ENCODE measurements at regions not wholly inside any gene's neighbourhood (a gene's known extent, or its start where the extent isn't known, plus 50 kb on each side); places are given as distances from the start of the nearest gene placed in this dataset.

GRCh38 chr5:90153031-90153430, 256.5 kb downstream of the CETN3 start:
- no peaks in the 10 kb centered on the region for H3K9me3 ChIP-seq (ENCODE audit: low read length)
- no peaks in the 10 kb centered on the region for H3K27me3 ChIP-seq (ENCODE audit: insufficient read depth, low read depth, low read length)
- H3K9me2 ChIP-seq (ENCODE audit: insufficient read depth, low read length), result no peaks in the 10 kb centered on the region
- no peaks in the 10 kb centered on the region for H3F3A ChIP-seq (ENCODE audit: insufficient read depth, low read length, poor library complexity, severe bottlenecking)
- H2AFZ ChIP-seq (ENCODE audit: low read depth, low read length), result no peak overlapping the region
- no peak overlapping the region for H3K9ac ChIP-seq (ENCODE audit: low read length)
- no peak overlapping the region for H3K4me3 ChIP-seq (ENCODE audit: low read length)
- no peak overlapping the region for H3K4me2 ChIP-seq (ENCODE audit: low read length)
- no peaks in the 10 kb centered on the region for H3K79me2 ChIP-seq (replicated peaks; ENCODE audit: insufficient read depth, low read length)
- no peaks in the 10 kb centered on the region for H3K36me3 ChIP-seq (ENCODE audit: insufficient read depth, low read length)
- TF ChIP-seq, protein P1, sequence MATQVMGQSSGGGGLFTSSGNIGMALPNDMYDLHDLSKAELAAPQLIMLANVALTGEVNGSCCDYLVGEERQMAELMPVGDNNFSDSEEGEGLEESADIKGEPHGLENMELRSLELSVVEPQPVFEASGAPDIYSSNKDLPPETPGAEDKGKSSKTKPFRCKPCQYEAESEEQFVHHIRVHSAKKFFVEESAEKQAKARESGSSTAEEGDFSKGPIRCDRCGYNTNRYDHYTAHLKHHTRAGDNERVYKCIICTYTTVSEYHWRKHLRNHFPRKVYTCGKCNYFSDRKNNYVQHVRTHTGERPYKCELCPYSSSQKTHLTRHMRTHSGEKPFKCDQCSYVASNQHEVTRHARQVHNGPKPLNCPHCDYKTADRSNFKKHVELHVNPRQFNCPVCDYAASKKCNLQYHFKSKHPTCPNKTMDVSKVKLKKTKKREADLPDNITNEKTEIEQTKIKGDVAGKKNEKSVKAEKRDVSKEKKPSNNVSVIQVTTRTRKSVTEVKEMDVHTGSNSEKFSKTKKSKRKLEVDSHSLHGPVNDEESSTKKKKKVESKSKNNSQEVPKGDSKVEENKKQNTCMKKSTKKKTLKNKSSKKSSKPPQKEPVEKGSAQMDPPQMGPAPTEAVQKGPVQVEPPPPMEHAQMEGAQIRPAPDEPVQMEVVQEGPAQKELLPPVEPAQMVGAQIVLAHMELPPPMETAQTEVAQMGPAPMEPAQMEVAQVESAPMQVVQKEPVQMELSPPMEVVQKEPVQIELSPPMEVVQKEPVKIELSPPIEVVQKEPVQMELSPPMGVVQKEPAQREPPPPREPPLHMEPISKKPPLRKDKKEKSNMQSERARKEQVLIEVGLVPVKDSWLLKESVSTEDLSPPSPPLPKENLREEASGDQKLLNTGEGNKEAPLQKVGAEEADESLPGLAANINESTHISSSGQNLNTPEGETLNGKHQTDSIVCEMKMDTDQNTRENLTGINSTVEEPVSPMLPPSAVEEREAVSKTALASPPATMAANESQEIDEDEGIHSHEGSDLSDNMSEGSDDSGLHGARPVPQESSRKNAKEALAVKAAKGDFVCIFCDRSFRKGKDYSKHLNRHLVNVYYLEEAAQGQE (IDR thresholded peaks at IDR 0.05; ENCODE audit: borderline replicate concordance), result no peak
- TF ChIP-seq EP300 (conservative IDR thresholded peaks at IDR 0.05; ENCODE audit: poor library complexity, severe bottlenecking) (no peak), RAD21 (conservative IDR thresholded peaks at IDR 0.05) (no peak), CTCF (IDR thresholded peaks at IDR 0.05; ENCODE audit: poor library complexity, severe bottlenecking) (no peak), SMC3 (conservative IDR thresholded peaks at IDR 0.05; ENCODE audit: poor library complexity) (no peak), TAF1 (IDR thresholded peaks at IDR 0.05; ENCODE audit: low read depth) (no peak)
- no peak overlapping the region for H3K27ac ChIP-seq (ENCODE audit: low read length)
- H4K20me1 ChIP-seq (ENCODE audit: insufficient read depth), result no peaks in the 10 kb centered on the region

DNA sequence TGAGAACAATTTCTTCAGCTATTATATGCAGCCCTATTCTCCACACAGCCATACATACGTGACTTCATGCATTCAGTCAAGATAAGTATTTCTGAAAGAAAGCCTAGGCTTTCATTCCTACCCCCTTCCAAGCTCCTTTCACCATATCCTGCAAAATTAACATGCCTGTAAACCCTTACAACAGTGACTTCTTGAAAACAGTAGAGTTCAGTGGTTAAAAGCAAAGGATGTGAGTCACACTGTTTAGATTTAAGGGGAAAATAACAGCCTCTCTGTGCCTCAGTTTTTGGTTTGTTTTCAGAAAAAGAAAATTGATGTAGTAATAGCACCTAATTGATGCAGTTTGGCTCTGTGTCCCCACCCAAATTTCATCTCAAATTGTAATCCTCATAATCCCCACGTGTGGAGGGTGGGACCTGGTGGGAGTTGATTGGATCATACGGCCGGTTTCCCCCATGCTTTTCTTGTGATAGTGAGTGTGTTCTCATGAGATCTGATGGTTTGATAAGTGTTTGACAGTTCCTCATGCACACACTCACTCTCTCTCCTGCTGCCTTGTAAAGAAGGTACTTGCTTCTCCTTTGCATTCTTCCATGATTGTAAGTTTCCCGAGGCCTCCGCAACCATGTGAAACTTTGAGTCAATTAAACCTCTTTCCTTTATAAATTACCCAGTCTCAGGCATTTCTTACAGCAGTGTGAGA, 264.8 kb downstream of the CETN3 start:
- no peaks in the 10 kb centered on the region for H3K9me2 ChIP-seq (ENCODE audit: insufficient read depth, low read length)
- no peaks in the 10 kb centered on the region for H3K9me3 ChIP-seq (ENCODE audit: low read length)
- no peaks in the 10 kb centered on the region for H3K79me2 ChIP-seq (replicated peaks; ENCODE audit: insufficient read depth, low read length)
- H2AFZ ChIP-seq (ENCODE audit: low read depth, low read length), result no peak overlapping the region
- H4K20me1 ChIP-seq (ENCODE audit: insufficient read depth), result no peaks in the 10 kb centered on the region
- no peak overlapping the region for H3K4me3 ChIP-seq (ENCODE audit: low read length)
- no peak overlapping the region for H3K27ac ChIP-seq (ENCODE audit: low read length)
- no peaks in the 10 kb centered on the region for H3F3A ChIP-seq (ENCODE audit: insufficient read depth, low read length, poor library complexity, severe bottlenecking)
- H3K36me3 ChIP-seq (ENCODE audit: insufficient read depth, low read length), result no peaks in the 10 kb centered on the region
- H3K27me3 ChIP-seq (ENCODE audit: insufficient read depth, low read depth, low read length), result no peaks in the 10 kb centered on the region
- TF ChIP-seq TAF1 (IDR thresholded peaks at IDR 0.05; ENCODE audit: low read depth) (no peak), RAD21 (conservative IDR thresholded peaks at IDR 0.05) (no peak), SMC3 (conservative IDR thresholded peaks at IDR 0.05; ENCODE audit: poor library complexity) (no peak)
- no peak overlapping the region for H3K9ac ChIP-seq (ENCODE audit: low read length)
- no peak overlapping the region for H3K4me2 ChIP-seq (ENCODE audit: low read length)

- Histone ChIP-seq H3K4me2 (ENCODE audit: low read length) (no peak overlapping the region), H3K27me3 (ENCODE audit: insufficient read depth, low read depth, low read length) (no peaks in the 10 kb centered on the region), H3K36me3 (ENCODE audit: insufficient read depth, low read length) (no peaks in the 10 kb centered on the region), H3K27ac (ENCODE audit: low read length) (no peak overlapping the region), H3F3A (ENCODE audit: insufficient read depth, low read length, poor library complexity, severe bottlenecking) (no peaks in the 10 kb centered on the region), H3K9ac (ENCODE audit: low read length) (no peak overlapping the region), H3K79me2 (replicated peaks; ENCODE audit: insufficient read depth, low read length) (no peaks in the 10 kb centered on the region), H3K9me3 (ENCODE audit: low read length) (no peaks in the 10 kb centered on the region), H4K20me1 (ENCODE audit: insufficient read depth) (no peaks in the 10 kb centered on the region), H3K9me2 (ENCODE audit: insufficient read depth, low read length) (no peaks in the 10 kb centered on the region), H3K4me3 (ENCODE audit: low read length) (no peak overlapping the region), H2AFZ (ENCODE audit: low read depth, low read length) (no peak overlapping the region)
- TF ChIP-seq POLR2AphosphoS5 (IDR thresholded peaks at IDR 0.05) (no peak), EZH2 (IDR thresholded peaks at IDR 0.05; ENCODE audit: borderline replicate concordance, insufficient read depth, low read length, poor library complexity, severe bottlenecking) (no peak), RAD21 (conservative IDR thresholded peaks at IDR 0.05) (no peak), EP300 (conservative IDR thresholded peaks at IDR 0.05; ENCODE audit: poor library complexity, severe bottlenecking) (no peak), CTCF (IDR thresholded peaks at IDR 0.05; ENCODE audit: poor library complexity, severe bottlenecking) (no peak), MXI1 (conservative IDR thresholded peaks at IDR 0.05; ENCODE audit: poor library complexity, severe bottlenecking) (no peak), TAF1 (IDR thresholded peaks at IDR 0.05; ENCODE audit: low read depth) (no peak), SMC3 (conservative IDR thresholded peaks at IDR 0.05; ENCODE audit: poor library complexity) (no peak)
- TF ChIP-seq, protein P1 (IDR thresholded peaks at IDR 0.05; ENCODE audit: borderline replicate concordance), result no peak
Measured at GRCh38 chr5:90142541-90142940, 267.0 kb downstream of the CETN3 start.

All from neural cell (in vitro differentiated cells).